Activated T-cell treated with anti-CD3 and anti-CD28 coated beads for 4 hours (primary cell): ENCODE measurements at regions not wholly inside any gene's neighbourhood (a gene's known extent, or its start where the extent isn't known, plus 50 kb on each side); places are given as distances from the start of the nearest gene placed in this dataset.

ENCODE experiments used
- DNase-seq: peaks from one replicate; pipeline ENCODE4 v3.0.0-alpha.2; 2020

- DNase-seq: no peak
Measured at GRCh38 chr1:47674189-47674588, 236.3 kb downstream of the FOXD2 start.

GRCh38 chr1:47675047-47675675, 237.3 kb downstream of the FOXD2 start:
- DNase-seq: no peak

GRCh38 chr1:47675721-47676120, 237.9 kb downstream of the FOXD2 start:
- no peak for DNase-seq

- DNase-seq: no peak
Measured at GRCh38 chr1:47676311-47677054, 238.6 kb downstream of the FOXD2 start.

GRCh38 chr1:47677241-47677940, 239.5 kb downstream of the FOXD2 start:
- no peak for DNase-seq

- DNase-seq: no peak
Measured at GRCh38 chr1:47678464-47678980, 240.7 kb downstream of the FOXD2 start.

- DNase-seq: no peak
Measured at GRCh38 chr1:47679301-47679791, 241.5 kb downstream of the FOXD2 start.

- no peak for DNase-seq
Measured at GRCh38 chr1:47679826-47680225, 242.0 kb downstream of the FOXD2 start.

GRCh38 chr1:47680815-47681475, 243.1 kb downstream of the FOXD2 start:
- DNase-seq: no peak

GRCh38 chr1:47681735-47682134, 243.9 kb downstream of the FOXD2 start:
- no peak for DNase-seq

- no peak for DNase-seq
Measured at GRCh38 chr1:47682198-47682597, 244.4 kb downstream of the FOXD2 start.

- no peak for DNase-seq
Measured at GRCh38 chr1:47682786-47683350, 245.0 kb downstream of the FOXD2 start.

- DNase-seq: no peak
Measured at GRCh38 chr1:47683401-47683800, 245.6 kb downstream of the FOXD2 start.

- DNase-seq: no peak
Measured at GRCh38 chr1:47684518-47684917, 246.7 kb downstream of the FOXD2 start.

GRCh38 chr1:47684964-47685762, 247.3 kb downstream of the FOXD2 start:
- DNase-seq: no peak

- no peak for DNase-seq
Measured at GRCh38 chr1:47685763-47686066, 247.9 kb downstream of the FOXD2 start.

- no peak for DNase-seq
Measured at GRCh38 chr1:47686731-47687630, 249.1 kb downstream of the FOXD2 start.

GRCh38 chr1:47687631-47688460, 250.0 kb downstream of the FOXD2 start:
- DNase-seq: no peak

GRCh38 chr1:47688461-47689296, 250.8 kb downstream of the FOXD2 start:
- no peak for DNase-seq
